Smooth muscle cell (in vitro differentiated cells): ENCODE measurements at regions not wholly inside any gene's neighbourhood (a gene's known extent, or its start where the extent isn't known, plus 50 kb on each side); places are given as distances from the start of the nearest gene placed in this dataset.

Experiments
- DNase-seq: peaks from one replicate; lab custom pipeline; 2025; ENCODE audit not compliant: unreplicated experiment; lab: John Stamatoyannopoulos, UW
- H2AFZ ChIP-seq: fragments of 200-600 bp; sonication (generic); 2 replicates; pipeline ENCODE4 v1.6.0; 2016; ENCODE audit warnings: antibody characterized with exemption, low read depth, mild to moderate bottlenecking
- H3F3A ChIP-seq: fragments of 200-600 bp; sonication (generic); 2 replicates; pipeline ENCODE4 v1.6.0; 2017; ENCODE audit warnings: antibody characterized with exemption, low read depth
- H3K27ac ChIP-seq: fragments of 200-600 bp; sonication (generic); 2 replicates; pipeline ENCODE4 v1.5.1; 2016; ENCODE audit warnings: low read depth, mild to moderate bottlenecking
- H3K27me3 ChIP-seq: fragments of 200-600 bp; sonication (generic); 2 replicates; pipeline ENCODE4 v1.6.1; 2016; ENCODE audit warnings: low read depth, mild to moderate bottlenecking
- H3K36me3 ChIP-seq: fragments of 200-600 bp; sonication (generic); 2 replicates; pipeline ENCODE4 v1.5.1; 2016; ENCODE audit warnings: low read depth
- H3K4me1 ChIP-seq: fragments of 200-600 bp; sonication (generic); 2 replicates; pipeline ENCODE4 v1.5.1; 2016; ENCODE audit warnings: low read depth
- H3K4me2 ChIP-seq: fragments of 200-600 bp; sonication (generic); 2 replicates; pipeline ENCODE4 v1.6.0; 2016; ENCODE audit warnings: mild to moderate bottlenecking
- H3K4me3 ChIP-seq: fragments of 200-600 bp; sonication (generic); 2 replicates; pipeline ENCODE4 v1.5.1; 2016; ENCODE audit warnings: mild to moderate bottlenecking
- H3K79me2 ChIP-seq: fragments of 200-600 bp; sonication (generic); 2 replicates; pipeline ENCODE4 v1.6.0; 2016; ENCODE audit warnings: low read depth, mild to moderate bottlenecking
- H3K9ac ChIP-seq: fragments of 200-600 bp; sonication (generic); 2 replicates; pipeline ENCODE4 v1.6.0; 2016; ENCODE audit warnings: low read depth
- H3K9me3 ChIP-seq: fragments of 200-600 bp; sonication (generic); replicated peaks from 2 replicates; pipeline ENCODE4 v1.5.1; 2016; ENCODE audit warnings: low read depth
- H4K20me1 ChIP-seq: fragments of 200-600 bp; sonication (generic); 2 replicates; pipeline ENCODE4 v1.6.0; 2016; ENCODE audit warnings: low read depth
- WGBS: methylation state at CpG from one replicate; pipeline ENCODE4 v1.1.7; 2016; ENCODE audit warnings: low lambda C conversion rate; 5-methylcytosine and 5-hydroxymethylcytosine counted together
- TF ChIP-seq, protein P1 (sequence below): fragments of 200-600 bp; sonication (generic); IDR thresholded peaks from 2 replicates; pipeline ENCODE4 v1.5.1; 2017; ENCODE audit warnings: borderline replicate concordance, mild to moderate bottlenecking, antibody characterized with exemption; ENCODE audit not compliant: insufficient read depth, poor library complexity, severe bottlenecking

- no peaks in the 10 kb centered on the region for H3F3A ChIP-seq
- no peaks in the 10 kb centered on the region for H3K4me1 ChIP-seq
- H3K27ac ChIP-seq, result no peak overlapping the region
- no peak overlapping the region for H3K4me3 ChIP-seq
- WGBS, result 92% methylated on average over 3 of the region's 3 CpGs
- no peak for DNase-seq
- H3K4me2 ChIP-seq, result no peak overlapping the region
- no peaks in the 10 kb centered on the region for H3K36me3 ChIP-seq
- no peaks in the 10 kb centered on the region for H3K9me3 ChIP-seq
- no peak overlapping the region for H2AFZ ChIP-seq
- TF ChIP-seq, protein P1, sequence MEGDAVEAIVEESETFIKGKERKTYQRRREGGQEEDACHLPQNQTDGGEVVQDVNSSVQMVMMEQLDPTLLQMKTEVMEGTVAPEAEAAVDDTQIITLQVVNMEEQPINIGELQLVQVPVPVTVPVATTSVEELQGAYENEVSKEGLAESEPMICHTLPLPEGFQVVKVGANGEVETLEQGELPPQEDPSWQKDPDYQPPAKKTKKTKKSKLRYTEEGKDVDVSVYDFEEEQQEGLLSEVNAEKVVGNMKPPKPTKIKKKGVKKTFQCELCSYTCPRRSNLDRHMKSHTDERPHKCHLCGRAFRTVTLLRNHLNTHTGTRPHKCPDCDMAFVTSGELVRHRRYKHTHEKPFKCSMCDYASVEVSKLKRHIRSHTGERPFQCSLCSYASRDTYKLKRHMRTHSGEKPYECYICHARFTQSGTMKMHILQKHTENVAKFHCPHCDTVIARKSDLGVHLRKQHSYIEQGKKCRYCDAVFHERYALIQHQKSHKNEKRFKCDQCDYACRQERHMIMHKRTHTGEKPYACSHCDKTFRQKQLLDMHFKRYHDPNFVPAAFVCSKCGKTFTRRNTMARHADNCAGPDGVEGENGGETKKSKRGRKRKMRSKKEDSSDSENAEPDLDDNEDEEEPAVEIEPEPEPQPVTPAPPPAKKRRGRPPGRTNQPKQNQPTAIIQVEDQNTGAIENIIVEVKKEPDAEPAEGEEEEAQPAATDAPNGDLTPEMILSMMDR, result no peak
- no peak overlapping the region for H3K9ac ChIP-seq
- H3K27me3 ChIP-seq, result no peaks in the 10 kb centered on the region
- no peaks in the 10 kb centered on the region for H4K20me1 ChIP-seq
- H3K79me2 ChIP-seq, result no peaks in the 10 kb centered on the region
Observed at GRCh38 chr10:29212597-29212996, 76.3 kb upstream of the LYZL1 start.

DNA sequence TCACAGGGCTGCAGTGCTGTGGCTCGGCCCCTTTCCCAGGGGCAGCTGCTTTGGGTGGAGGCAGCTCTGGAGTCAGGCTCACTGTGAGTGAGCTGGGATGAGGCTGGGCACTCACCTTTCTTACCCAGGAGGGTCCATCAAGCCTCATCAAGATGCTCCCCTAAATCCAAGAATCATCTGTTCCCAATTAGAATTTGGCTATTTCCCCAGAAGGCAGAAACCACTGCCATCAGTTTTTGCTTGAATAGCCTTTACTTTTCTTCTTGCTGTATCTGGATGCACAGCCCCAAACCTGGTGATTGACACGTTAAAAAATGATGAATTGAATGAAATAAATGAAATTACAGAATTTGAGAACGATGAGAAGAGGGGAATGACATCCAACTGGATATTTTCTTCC lies 74.3 kb upstream of the LYZL1 start:
- DNase-seq, result no peak
- Histone ChIP-seq H3K79me2 (no peaks in the 10 kb centered on the region), H2AFZ (no peak overlapping the region), H3K36me3 (no peaks in the 10 kb centered on the region), H3K27me3 (no peaks in the 10 kb centered on the region), H4K20me1 (no peaks in the 10 kb centered on the region), H3K9ac (no peak overlapping the region), H3K4me1 (no peaks in the 10 kb centered on the region), H3K9me3 (no peaks in the 10 kb centered on the region), H3K4me3 (no peak overlapping the region), H3K4me2 (no peak overlapping the region), H3K27ac (no peak overlapping the region), H3F3A (no peaks in the 10 kb centered on the region)
- TF ChIP-seq, protein P1, result no peak
- 96% methylated on average over 3 of the region's 3 CpGs for WGBS

DNA sequence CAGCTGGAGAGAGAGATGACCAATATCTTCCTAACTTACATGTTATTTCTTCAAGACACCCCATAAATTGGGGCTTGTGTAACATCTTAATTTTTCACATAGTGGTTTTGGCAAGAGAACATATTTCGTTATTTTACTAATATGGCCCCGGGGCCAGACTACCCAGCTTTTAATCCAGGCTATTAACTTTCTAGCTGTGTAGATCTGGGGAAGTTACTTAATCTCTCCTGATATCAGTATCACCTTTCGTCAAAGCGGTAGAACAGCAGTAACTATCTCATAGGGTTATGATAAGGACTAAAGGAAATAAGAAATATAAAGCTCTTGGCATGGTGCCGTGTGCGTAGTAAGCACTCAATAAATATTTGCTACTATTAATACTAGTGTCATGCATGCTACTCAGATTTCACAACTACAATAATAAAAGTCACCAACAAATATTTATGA lies 71.6 kb upstream of the LYZL1 start:
- Histone ChIP-seq H3K27me3 (no peaks in the 10 kb centered on the region), H2AFZ (no peak overlapping the region)

GRCh38 chr10:29223326-29223725 lies 65.5 kb upstream of the LYZL1 start:
- Histone ChIP-seq H4K20me1 (no peaks in the 10 kb centered on the region), H3K4me2 (no peak overlapping the region), H3K4me1 (no peaks in the 10 kb centered on the region), H2AFZ (no peak overlapping the region), H3K27ac (no peak overlapping the region), H3K9ac (no peak overlapping the region), H3K9me3 (no peaks in the 10 kb centered on the region), H3K27me3 (no peaks in the 10 kb centered on the region), H3F3A (no peaks in the 10 kb centered on the region), H3K79me2 (no peaks in the 10 kb centered on the region), H3K36me3 (no peaks in the 10 kb centered on the region), H3K4me3 (no peak overlapping the region)
- TF ChIP-seq, protein P1, result no peak
- DNase-seq, result no peak
- 89% methylated on average over 4 of the region's 4 CpGs for WGBS

More for the DNA sequence above, 71.6 kb upstream of the LYZL1 start:
- no peaks in the 10 kb centered on the region for H3K9me3 ChIP-seq
- DNase-seq, result no peak
- no peaks in the 10 kb centered on the region for H3K36me3 ChIP-seq
- H4K20me1 ChIP-seq, result no peaks in the 10 kb centered on the region
- no peak overlapping the region for H3K4me2 ChIP-seq
- WGBS, result 74% methylated on average over 6 of the region's 6 CpGs
- no peak overlapping the region for H3K9ac ChIP-seq
- H3K79me2 ChIP-seq, result no peaks in the 10 kb centered on the region
- H3K4me3 ChIP-seq, result no peak overlapping the region
- H3F3A ChIP-seq, result no peaks in the 10 kb centered on the region
- H3K4me1 ChIP-seq, result no peaks in the 10 kb centered on the region
- TF ChIP-seq, protein P1, result no peak
- no peak overlapping the region for H3K27ac ChIP-seq
